GM23248 (cell line): ENCODE measurements at regions not wholly inside any gene's neighbourhood (a gene's known extent, or its start where the extent isn't known, plus 50 kb on each side); places are given as distances from the start of the nearest gene placed in this dataset.

ENCODE experiments used
- EZH2 ChIP-seq: fragments of 200-600 bp; sonication (generic); IDR thresholded peaks from 2 replicates; pipeline ENCODE4 v1.6.1; 2018; ENCODE audit warnings: antibody characterized with exemption, mild to moderate bottlenecking; ENCODE audit not compliant: insufficient read depth, poor library complexity, severe bottlenecking
- EZH2phosphoT487 ChIP-seq: fragments of 200-600 bp; sonication (generic); IDR thresholded peaks from 2 replicates; pipeline ENCODE4 v1.6.1; 2018; ENCODE audit warnings: antibody characterized with exemption, moderate library complexity, mild to moderate bottlenecking, low read depth; ENCODE audit not compliant: insufficient read depth

GRCh38 chr12:88644946-88645702 is 64.9 kb upstream of the KITLG start:
- no peak for TF ChIP-seq EZH2
- TF ChIP-seq EZH2phosphoT487 = no peak
